ENCODE measurements at regions not wholly inside any gene's neighbourhood (a gene's known extent, or its start where the extent isn't known, plus 50 kb on each side); places are given as distances from the start of the nearest gene placed in this dataset.

GRCh38 chr10:78942091-78942501, 126.7 kb upstream of the ZMIZ1 start:
- Histone ChIP-seq H3K9me3 (no peaks in the 10 kb centered on the region), H3K27me3 (no peaks in the 10 kb centered on the region), H3K36me3 (no peaks in the 10 kb centered on the region), H3K4me3 (ENCODE audit: low read depth, low read length) (no peak overlapping the region), H3K4me1 (no peaks in the 10 kb centered on the region)
- no peak for DNase-seq
- TF ChIP-seq CTCF (IDR thresholded peaks at IDR 0.05; ENCODE audit: low read depth, low read length), result no peak

GRCh38 chr10:78944723-78945312, 123.9 kb upstream of the ZMIZ1 start:
- Histone ChIP-seq H3K27me3 (no peaks in the 10 kb centered on the region), H3K36me3 (no peaks in the 10 kb centered on the region), H3K9me3 (no peaks in the 10 kb centered on the region), H3K4me1 (no peaks in the 10 kb centered on the region), H3K4me3 (ENCODE audit: low read depth, low read length) (no peak overlapping the region)
- DNase-seq, result no peak
- TF ChIP-seq CTCF (IDR thresholded peaks at IDR 0.05; ENCODE audit: low read depth, low read length), result no peak

GRCh38 chr10:78945838-78946237, 122.9 kb upstream of the ZMIZ1 start:
- no peak overlapping the region for H3K4me3 ChIP-seq (ENCODE audit: low read depth, low read length)
- H3K9me3 ChIP-seq, result no peaks in the 10 kb centered on the region
- no peak for TF ChIP-seq CTCF (IDR thresholded peaks at IDR 0.05; ENCODE audit: low read depth, low read length)
- no peaks in the 10 kb centered on the region for H3K36me3 ChIP-seq
- no peaks in the 10 kb centered on the region for H3K4me1 ChIP-seq
- H3K27me3 ChIP-seq, result no peaks in the 10 kb centered on the region
- DNase-seq, result no peak

GRCh38 chr10:78947226-78947625, 121.5 kb upstream of the ZMIZ1 start:
- DNase-seq, result no peak
- TF ChIP-seq CTCF (IDR thresholded peaks at IDR 0.05; ENCODE audit: low read depth, low read length), result no peak
- no peaks in the 10 kb centered on the region for H3K4me1 ChIP-seq
- H3K27me3 ChIP-seq, result no peaks in the 10 kb centered on the region
- H3K4me3 ChIP-seq (ENCODE audit: low read depth, low read length), result no peak overlapping the region
- H3K36me3 ChIP-seq, result no peaks in the 10 kb centered on the region
- no peaks in the 10 kb centered on the region for H3K9me3 ChIP-seq

GRCh38 chr10:78947733-78948132, 121.0 kb upstream of the ZMIZ1 start:
- TF ChIP-seq CTCF (IDR thresholded peaks at IDR 0.05; ENCODE audit: low read depth, low read length), result no peak
- Histone ChIP-seq H3K9me3 (no peaks in the 10 kb centered on the region), H3K4me3 (ENCODE audit: low read depth, low read length) (no peak overlapping the region), H3K4me1 (no peaks in the 10 kb centered on the region), H3K36me3 (no peaks in the 10 kb centered on the region), H3K27me3 (no peaks in the 10 kb centered on the region)
- DNase-seq, result no peak

GRCh38 chr10:78948621-78949030, 120.1 kb upstream of the ZMIZ1 start:
- DNase-seq, result no peak
- no peaks in the 10 kb centered on the region for H3K27me3 ChIP-seq
- TF ChIP-seq CTCF (IDR thresholded peaks at IDR 0.05; ENCODE audit: low read depth, low read length), result no peak
- no peaks in the 10 kb centered on the region for H3K9me3 ChIP-seq
- no peaks in the 10 kb centered on the region for H3K4me1 ChIP-seq
- no peaks in the 10 kb centered on the region for H3K36me3 ChIP-seq
- H3K4me3 ChIP-seq (ENCODE audit: low read depth, low read length), result no peak overlapping the region
